CD4-positive, CD25-positive, alpha-beta regulatory T cell (primary cell): ENCODE measurements at regions not wholly inside any gene's neighbourhood (a gene's known extent, or its start where the extent isn't known, plus 50 kb on each side); places are given as distances from the start of the nearest gene placed in this dataset.
A peak's percentile ranks its signal among the peaks of the same experiment; 100 is the strongest.

Experiments
- ATAC-seq, 2 donors: fragments of 150-1000 bp; cut with Tn5 transposase; one replicate each; pipeline ENCODE4 v1.10.0; 2021; ENCODE audit warnings: low read depth in 2 of 2, moderate number of reproducible peaks in 2 of 2, moderate library complexity in 1 of 2
- DNase-seq, 3 donors: peaks; one replicate each; pipeline versions ENCODE4 v3.0.0 to v3.0.0-alpha.2; 2012 to 2022; ENCODE audit warnings: mixed read lengths in 1 of 3
- H3K27ac ChIP-seq: one replicate; pipeline ENCODE4 v1.7.0; 2013; ENCODE audit warnings: mild to moderate bottlenecking, low read length; ENCODE audit not compliant: insufficient read depth, poor library complexity, severe bottlenecking
- H3K27me3 ChIP-seq: one replicate; pipeline ENCODE4 v1.7.0; 2013; ENCODE audit warnings: low read length; ENCODE audit not compliant: control insufficient read depth, insufficient read depth
- H3K36me3 ChIP-seq: one replicate; pipeline ENCODE4 v1.7.0; 2013; ENCODE audit warnings: mild to moderate bottlenecking, low read length, moderate library complexity; ENCODE audit not compliant: control insufficient read depth, insufficient read depth
- H3K4me1 ChIP-seq: 2 replicates; pipeline ENCODE4 v1.7.0; 2013; ENCODE audit warnings: mild to moderate bottlenecking, low read length; ENCODE audit not compliant: insufficient read depth, control insufficient read depth, poor library complexity, severe bottlenecking
- H3K4me3 ChIP-seq: one replicate; pipeline ENCODE4 v1.7.0; 2013; ENCODE audit warnings: low read depth, mild to moderate bottlenecking, low read length, moderate library complexity
- H3K9me3 ChIP-seq, 2 experiments: 1 replicate in 1 of 2; 2 replicates in 1 of 2; pipeline ENCODE4 v1.7.0; 2013; ENCODE audit warnings: low read length in 2 of 2, mild to moderate bottlenecking in 1 of 2, moderate library complexity in 1 of 2; ENCODE audit not compliant: control insufficient read depth in 2 of 2
- H3K27ac Mint-ChIP-seq, 3 donors: one replicate each; pipeline ENCODE4 v1.8.0; 2020 to 2022; ENCODE audit warnings: mild to moderate bottlenecking in 3 of 3, mixed read lengths in 3 of 3, moderate library complexity in 2 of 3
- H3K27me3 Mint-ChIP-seq: one replicate; pipeline ENCODE4 v1.8.0; 2022; ENCODE audit warnings: mild to moderate bottlenecking, mixed read lengths
- H3K36me3 Mint-ChIP-seq: one replicate; pipeline ENCODE4 v1.8.0; 2020; ENCODE audit warnings: mixed read lengths
- H3K4me1 Mint-ChIP-seq, 4 donors: one replicate each; pipeline ENCODE4 v1.8.0; 2020 to 2022; ENCODE audit warnings: mixed read lengths in 4 of 4, mild to moderate bottlenecking in 1 of 4
- H3K4me3 Mint-ChIP-seq, 4 donors: one replicate each; pipeline ENCODE4 v1.8.0; 2020 to 2022; ENCODE audit warnings: mild to moderate bottlenecking in 4 of 4, mixed read lengths in 4 of 4, moderate library complexity in 3 of 4
- H3K9me3 Mint-ChIP-seq, 7 donors: one replicate each; pipeline ENCODE4 v1.8.0; 2020 to 2022; ENCODE audit warnings: mixed read lengths in 7 of 7, mild to moderate bottlenecking in 3 of 7, moderate library complexity in 2 of 7

DNA sequence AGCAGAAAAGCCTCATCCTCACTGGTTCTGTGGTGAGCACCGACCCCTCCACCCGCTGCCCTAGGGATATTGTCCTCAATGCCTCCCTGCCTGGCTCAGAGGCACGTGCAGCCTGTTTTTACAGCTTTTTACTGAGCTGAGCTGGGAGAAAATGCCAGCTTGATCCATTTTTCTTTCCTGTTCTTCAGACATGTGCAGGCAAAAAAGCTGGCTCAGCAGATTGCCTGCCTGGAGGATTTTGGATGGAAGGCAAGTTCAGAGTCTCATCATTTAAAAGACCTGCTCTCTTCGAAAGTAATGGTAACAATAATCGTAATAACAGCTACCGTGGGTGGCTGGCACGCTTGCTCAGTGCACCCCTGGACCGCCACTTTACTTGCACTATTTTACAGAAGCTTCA, 135.0 kb upstream of the SMIM23 start:
- no peaks in the 10 kb centered on the region for H3K27me3 ChIP-seq
- Mint-ChIP-seq H3K4me1 (no peaks in the 10 kb centered on the region), H3K27me3 (peaks cover 10% of the 10 kb centered on the region), H3K4me3 (no peak overlapping the region), H3K36me3 (no peaks in the 10 kb centered on the region), H3K9me3 (peaks cover 0 to 6% (median 0%) of the 10 kb centered on the region in 7 donors), H3K27ac (no peak overlapping the region)
- no peak for DNase-seq
- H3K4me1 ChIP-seq = no peaks in the 10 kb centered on the region
- no peak for ATAC-seq
- no peak overlapping the region for H3K4me3 ChIP-seq
- H3K27ac ChIP-seq = no peak overlapping the region
- H3K9me3 ChIP-seq = no peaks in the 10 kb centered on the region
- H3K36me3 ChIP-seq = no peaks in the 10 kb centered on the region

DNA sequence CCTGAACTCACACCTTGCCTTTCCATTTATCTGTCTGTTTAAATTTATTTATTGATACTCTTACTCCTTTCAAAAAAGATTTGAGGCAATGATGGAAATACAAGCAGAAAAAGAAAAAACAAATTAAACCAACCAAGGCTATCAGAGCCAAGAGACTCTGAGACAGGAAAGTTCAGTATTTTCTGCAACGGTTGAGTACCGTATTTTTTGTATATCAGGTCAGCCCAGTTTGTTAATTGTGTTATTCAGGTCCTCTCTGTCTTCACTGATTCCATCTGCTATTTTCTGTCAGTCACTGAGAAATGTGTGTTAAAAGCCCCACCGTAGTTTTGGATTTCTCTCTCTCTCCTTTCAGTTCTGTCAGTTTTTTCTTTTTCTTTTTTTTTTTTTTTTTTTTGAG, 134.5 kb upstream of the SMIM23 start:
- no peaks in the 10 kb centered on the region for H3K4me1 Mint-ChIP-seq
- H3K4me3 Mint-ChIP-seq = no peak overlapping the region
- DNase-seq = no peak
- Histone ChIP-seq H3K9me3 (no peaks in the 10 kb centered on the region), H3K4me3 (no peak overlapping the region), H3K4me1 (no peaks in the 10 kb centered on the region), H3K27me3 (no peaks in the 10 kb centered on the region), H3K27ac (no peak overlapping the region), H3K36me3 (no peaks in the 10 kb centered on the region)
- H3K9me3 Mint-ChIP-seq = peaks cover 0 to 6% (median 0%) of the 10 kb centered on the region in 7 donors
- ATAC-seq = no peak
- H3K27ac Mint-ChIP-seq = no peak overlapping the region
- no peaks in the 10 kb centered on the region for H3K36me3 Mint-ChIP-seq
- H3K27me3 Mint-ChIP-seq = peaks cover 10% of the 10 kb centered on the region

DNA sequence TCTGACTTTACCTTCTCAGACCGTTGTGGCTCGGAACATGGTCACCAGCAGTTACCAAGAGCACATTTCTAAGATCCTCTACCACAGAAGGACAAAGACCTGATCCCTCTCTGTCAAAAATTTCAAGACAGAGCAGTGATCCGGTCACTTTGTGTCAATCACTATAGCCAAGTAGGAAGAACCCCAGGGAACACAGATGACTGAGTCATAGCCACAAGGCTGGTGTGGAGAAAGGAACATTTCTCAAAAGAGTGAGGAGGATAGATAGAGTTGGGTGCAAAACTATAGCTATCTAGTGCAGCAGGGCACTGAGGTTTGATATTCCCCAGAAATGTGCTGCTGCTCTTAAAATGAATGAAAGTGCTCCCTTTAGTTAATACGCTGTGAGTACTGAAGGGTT, 130.7 kb upstream of the SMIM23 start:
- ATAC-seq = no peak
- no peak for DNase-seq
- H3K9me3 ChIP-seq = no peaks in the 10 kb centered on the region
- H3K27ac ChIP-seq = no peak overlapping the region
- Mint-ChIP-seq H3K27ac (no peak overlapping the region), H3K27me3 (peaks cover 15% of the 10 kb centered on the region), H3K9me3 (peaks cover 0 to 6% (median 0%) of the 10 kb centered on the region in 7 donors), H3K4me1 (no peaks in the 10 kb centered on the region), H3K36me3 (no peaks in the 10 kb centered on the region), H3K4me3 (no peak overlapping the region)
- no peaks in the 10 kb centered on the region for H3K27me3 ChIP-seq
- H3K4me3 ChIP-seq = no peak overlapping the region
- no peaks in the 10 kb centered on the region for H3K4me1 ChIP-seq
- no peaks in the 10 kb centered on the region for H3K36me3 ChIP-seq

DNA sequence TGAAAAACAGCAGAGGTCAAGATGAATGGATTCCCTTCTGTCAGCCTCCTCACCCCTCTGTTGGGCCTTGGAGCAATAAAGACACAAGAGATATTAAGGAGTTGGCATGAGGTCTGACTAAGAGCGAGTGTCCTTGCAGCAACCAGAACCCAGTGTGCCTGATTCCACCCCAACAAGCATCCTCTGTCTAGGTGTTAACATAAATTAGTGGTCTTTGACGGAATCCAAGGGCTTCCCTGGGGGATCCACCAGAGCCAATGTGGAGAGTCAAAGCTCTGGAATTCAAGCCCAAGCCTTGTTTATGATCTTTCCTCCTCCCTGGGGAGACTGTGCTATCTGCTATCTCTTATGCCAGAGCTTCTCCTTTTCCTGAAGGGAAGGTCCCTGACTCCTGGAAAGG, 128.1 kb upstream of the SMIM23 start:
- DNase-seq = no peak
- H3K4me3 ChIP-seq = no peak overlapping the region
- H3K27ac ChIP-seq = no peak overlapping the region
- no peak for ATAC-seq
- H3K27ac Mint-ChIP-seq = no peak overlapping the region
- H3K9me3 ChIP-seq = no peaks in the 10 kb centered on the region
- H3K4me1 ChIP-seq = no peaks in the 10 kb centered on the region
- no peaks in the 10 kb centered on the region for H3K27me3 ChIP-seq
- peaks cover 16% of the 10 kb centered on the region for H3K27me3 Mint-ChIP-seq
- H3K9me3 Mint-ChIP-seq = peaks cover 0 to 6% (median 0%) of the 10 kb centered on the region in 7 donors
- H3K4me1 Mint-ChIP-seq = no peaks in the 10 kb centered on the region
- no peaks in the 10 kb centered on the region for H3K36me3 Mint-ChIP-seq
- H3K4me3 Mint-ChIP-seq = no peak overlapping the region
- H3K36me3 ChIP-seq = no peaks in the 10 kb centered on the region

DNA sequence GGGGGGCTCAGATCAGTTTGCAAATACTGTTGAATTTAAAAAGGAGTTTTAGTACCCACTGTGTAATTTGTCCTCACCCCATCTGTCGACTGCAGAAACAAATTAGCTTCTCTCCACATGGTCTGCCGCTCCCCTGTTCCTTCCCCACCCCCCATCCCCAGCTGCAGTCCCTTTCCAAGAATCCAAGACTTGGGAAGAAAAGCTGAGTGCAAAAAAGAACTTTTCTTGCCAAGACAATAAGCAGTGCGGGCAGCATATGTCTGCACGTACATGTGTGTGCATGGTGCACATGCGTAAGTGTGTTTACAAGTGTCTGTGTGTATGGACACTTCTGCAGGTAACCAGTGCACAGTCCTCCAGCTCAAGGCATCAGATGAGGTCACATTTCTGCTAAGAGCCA, 125.7 kb upstream of the SMIM23 start:
- DNase-seq (no peak), ATAC-seq (no peak)
- Histone ChIP-seq H3K4me3 (no peak overlapping the region), H3K27ac (no peak overlapping the region), H3K9me3 (no peaks in the 10 kb centered on the region), H3K27me3 (no peaks in the 10 kb centered on the region), H3K36me3 (no peaks in the 10 kb centered on the region), H3K4me1 (no peaks in the 10 kb centered on the region)
- peaks cover 10% of the 10 kb centered on the region for H3K27me3 Mint-ChIP-seq
- no peak overlapping the region for H3K4me3 Mint-ChIP-seq
- no peak overlapping the region for H3K27ac Mint-ChIP-seq
- H3K9me3 Mint-ChIP-seq = peaks cover 0 to under 1% (median 0%) of the 10 kb centered on the region in 7 donors
- no peaks in the 10 kb centered on the region for H3K36me3 Mint-ChIP-seq
- H3K4me1 Mint-ChIP-seq = no peaks in the 10 kb centered on the region

DNA sequence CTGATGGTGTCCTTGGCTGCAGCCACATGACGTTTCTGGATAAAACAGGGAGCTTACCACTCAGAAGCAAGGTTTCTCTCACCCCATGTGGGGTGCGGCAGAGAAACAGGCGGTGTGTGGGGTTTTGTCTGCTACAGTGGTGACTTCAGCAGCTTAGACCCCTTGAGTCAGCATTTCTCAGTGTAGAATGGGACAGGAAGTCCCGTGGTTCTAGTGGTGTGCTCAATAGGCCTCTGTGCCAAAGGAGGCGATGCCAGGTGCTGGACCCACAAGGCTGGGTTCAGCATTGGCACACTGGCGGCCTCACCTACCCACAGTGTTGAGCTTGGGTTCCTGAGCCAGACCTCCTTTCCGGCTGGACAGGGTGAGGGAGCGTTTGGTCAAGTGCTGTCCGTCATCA, 125.2 kb upstream of the SMIM23 start:
- DNase-seq (peak in 1 of 3 donors; percentile 10), ATAC-seq (no peak)
- Histone ChIP-seq H3K27ac (no peak overlapping the region), H3K27me3 (no peaks in the 10 kb centered on the region), H3K4me3 (no peak overlapping the region), H3K9me3 (no peaks in the 10 kb centered on the region), H3K36me3 (no peaks in the 10 kb centered on the region), H3K4me1 (no peaks in the 10 kb centered on the region)
- no peak overlapping the region for H3K27ac Mint-ChIP-seq
- peaks cover 10% of the 10 kb centered on the region for H3K27me3 Mint-ChIP-seq
- no peaks in the 10 kb centered on the region for H3K9me3 Mint-ChIP-seq
- H3K4me1 Mint-ChIP-seq = no peaks in the 10 kb centered on the region
- H3K4me3 Mint-ChIP-seq = no peak overlapping the region
- H3K36me3 Mint-ChIP-seq = no peaks in the 10 kb centered on the region

DNA sequence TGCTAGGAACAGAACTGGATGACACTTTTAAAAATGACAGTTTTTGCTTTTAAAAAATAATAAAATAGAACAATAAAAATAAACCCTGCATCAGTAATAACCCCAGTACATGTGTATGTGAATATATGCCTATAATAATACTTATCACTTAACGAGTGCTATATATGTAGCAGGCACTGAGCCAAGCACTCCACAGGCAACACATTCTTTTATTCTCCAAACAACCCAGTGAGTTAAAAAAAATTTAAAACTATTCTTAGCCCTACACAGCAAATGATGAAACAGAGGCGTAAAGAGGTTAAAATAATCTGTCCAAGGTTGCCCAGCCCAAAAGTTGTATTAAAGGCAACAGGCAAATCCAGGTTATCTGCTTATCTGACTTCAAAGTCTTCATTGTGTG, 124.5 kb upstream of the SMIM23 start:
- H3K27me3 Mint-ChIP-seq = peaks cover 10% of the 10 kb centered on the region
- ATAC-seq = no peak

DNA sequence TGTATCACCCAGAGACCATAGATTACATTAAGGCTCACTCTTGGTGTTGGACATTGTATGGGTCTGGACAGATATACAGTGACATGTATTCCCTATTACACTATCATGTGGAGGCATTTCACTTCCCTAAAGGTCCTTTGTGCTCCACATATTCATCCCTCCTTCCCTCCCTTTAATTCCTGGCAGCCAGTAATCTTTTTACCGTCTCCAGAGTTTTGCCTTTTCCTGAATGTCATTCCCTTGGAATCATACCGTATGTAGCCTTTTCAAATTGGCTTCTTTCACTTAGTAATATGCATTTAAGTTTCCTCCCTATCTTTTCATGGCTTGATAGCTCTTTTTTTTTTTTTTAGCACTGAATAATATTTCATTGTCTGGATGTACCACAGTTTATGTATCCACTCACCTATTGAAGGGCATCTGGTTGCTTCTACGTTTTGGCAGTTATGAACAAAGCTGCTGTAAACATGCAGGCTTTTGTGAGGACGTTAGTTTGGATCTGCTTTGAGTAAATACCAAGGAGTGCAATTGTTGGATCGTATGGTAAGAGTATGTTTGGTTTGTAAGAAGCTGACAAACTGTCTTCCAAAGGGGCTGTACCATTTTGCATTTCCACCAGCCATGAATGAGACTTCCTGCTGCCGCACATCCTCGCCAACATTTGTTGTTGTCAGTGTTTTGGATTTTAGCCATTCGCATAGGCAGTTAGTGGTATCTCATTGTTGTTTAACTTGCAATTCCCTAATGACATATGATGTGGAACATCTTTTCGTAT, 122.1 kb upstream of the SMIM23 start:
- ATAC-seq (no peak), DNase-seq (no peak)
- Histone ChIP-seq H3K4me1 (no peaks in the 10 kb centered on the region), H3K27ac (no peak overlapping the region), H3K4me3 (no peak overlapping the region), H3K9me3 (no peaks in the 10 kb centered on the region), H3K27me3 (no peaks in the 10 kb centered on the region), H3K36me3 (no peaks in the 10 kb centered on the region)
- H3K27me3 Mint-ChIP-seq = peaks cover 7% of the 10 kb centered on the region
- H3K36me3 Mint-ChIP-seq = no peaks in the 10 kb centered on the region
- H3K4me3 Mint-ChIP-seq = no peak overlapping the region
- no peak overlapping the region for H3K27ac Mint-ChIP-seq
- no peaks in the 10 kb centered on the region for H3K4me1 Mint-ChIP-seq
- no peaks in the 10 kb centered on the region for H3K9me3 Mint-ChIP-seq

More for the DNA sequence above, 124.5 kb upstream of the SMIM23 start:
- Mint-ChIP-seq H3K4me3 (no peak overlapping the region), H3K9me3 (no peaks in the 10 kb centered on the region), H3K36me3 (no peaks in the 10 kb centered on the region), H3K4me1 (no peaks in the 10 kb centered on the region), H3K27ac (no peak overlapping the region)
- DNase-seq = no peak
- H3K36me3 ChIP-seq = no peaks in the 10 kb centered on the region
- H3K9me3 ChIP-seq = no peaks in the 10 kb centered on the region
- H3K27me3 ChIP-seq = no peaks in the 10 kb centered on the region
- no peak overlapping the region for H3K4me3 ChIP-seq
- no peak overlapping the region for H3K27ac ChIP-seq
- no peaks in the 10 kb centered on the region for H3K4me1 ChIP-seq
